K562 (cell line): ENCODE measurements at regions not wholly inside any gene's neighbourhood (a gene's known extent, or its start where the extent isn't known, plus 50 kb on each side); places are given as distances from the start of the nearest gene placed in this dataset.

ENCODE experiments used
- CHD4 ChIP-seq: fragments of 200-600 bp; sonication (generic); IDR thresholded peaks from 3 replicates; pipeline ENCODE4 v1.6.1; 2012; ENCODE audit warnings: low read depth, mild to moderate bottlenecking, mixed read lengths, low read length, inconsistent platforms; ENCODE audit not compliant: insufficient read depth, insufficient replicate concordance, poor library complexity, severe bottlenecking
- CTCF ChIP-seq, 3 experiments: IDR thresholded peaks in 2 of 3; conservative IDR thresholded peaks in 1 of 3; 2 replicates each; pipeline ENCODE4 v1.5.1; 2011 to 2012; ENCODE audit warnings: low read length in 3 of 3, mild to moderate bottlenecking in 3 of 3, control low read depth in 2 of 3, improper control_type of control experiment in 1 of 3, inconsistent platforms in 1 of 3, low read depth in 1 of 3, mixed read lengths in 1 of 3, moderate library complexity in 1 of 3; ENCODE audit not compliant: insufficient read depth in 2 of 3
- NR2C2 ChIP-seq, 2 experiments: fragments of 200-800 bp in 1 of 2; sonication (Bioruptor generic) in 1 of 2; sonication (generic) in 1 of 2; formaldehyde crosslinking in 1 of 2; IDR thresholded peaks; 2 replicates each; pipeline versions ENCODE4 v1.6.1 to v1.8.0; 2016 to 2022; ENCODE audit warnings: mild to moderate bottlenecking in 1 of 2, missing compliant biosample characterization in 1 of 2, missing genetic modification characterization in 1 of 2, missing genetic modification reagents in 1 of 2
- POLR2AphosphoS5 ChIP-seq: IDR thresholded peaks from 2 replicates; pipeline ENCODE4 v1.6.1; 2011; ENCODE audit warnings: mild to moderate bottlenecking, low read depth, low read length, moderate library complexity; ENCODE audit not compliant: control insufficient read depth, insufficient read depth
- PRPF4 ChIP-seq: fragments of 200-400 bp; formaldehyde crosslinking; IDR thresholded peaks from one replicate; pipeline ENCODE4 v1.6.1; 2017; ENCODE audit warnings: low read length, low read depth, mild to moderate bottlenecking; ENCODE audit not compliant: insufficient read depth, poor library complexity, severe bottlenecking
- RFX7 ChIP-seq: fragments of 250-450 bp; sonication (Bioruptor Pico); IDR thresholded peaks from 2 replicates; pipeline ENCODE4 v1.5.1; 2021; ENCODE audit warnings: mild to moderate bottlenecking
- SAP30 ChIP-seq: fragments of 200-600 bp; sonication (generic); IDR thresholded peaks from 2 replicates; pipeline ENCODE4 v1.6.1; 2012; ENCODE audit warnings: borderline replicate concordance, low read depth, mild to moderate bottlenecking, moderate library complexity, low read length, control low read depth, inconsistent platforms; ENCODE audit not compliant: insufficient read depth, poor library complexity, severe bottlenecking
- ZNF175 ChIP-seq: fragments of 200-800 bp; sonication (Bioruptor generic); IDR thresholded peaks from 2 replicates; pipeline ENCODE4 v1.6.1; 2016; ENCODE audit warnings: low read depth, mild to moderate bottlenecking, missing genetic modification characterization, missing compliant biosample characterization
- TF ChIP-seq, protein P1 (sequence below): fragments of 450-650 bp; formaldehyde crosslinking; IDR thresholded peaks from 2 replicates; pipeline ENCODE4 v1.4.0; 2022; ENCODE audit warnings: mild to moderate bottlenecking, moderate library complexity
- TF ChIP-seq, protein P2 (sequence below): fragments of 250-450 bp; sonication (Bioruptor Pico); IDR thresholded peaks from 2 replicates; pipeline ENCODE4 v1.8.0; 2021; ENCODE audit warnings: mild to moderate bottlenecking, moderate library complexity
- TF ChIP-seq, protein P3 (sequence below), 2 experiments: fragments of 450-650 bp; formaldehyde crosslinking in 1 of 2; IDR thresholded peaks; 2 replicates each; pipeline versions ENCODE4 v1.4.0 to v1.6.1; 2014 to 2020; ENCODE audit warnings: mild to moderate bottlenecking in 2 of 2, borderline replicate concordance in 1 of 2, low read depth in 1 of 2

GRCh38 chr13:72384186-72384823, 343.1 kb downstream of the MZT1 start:
- TF ChIP-seq, protein P1, sequence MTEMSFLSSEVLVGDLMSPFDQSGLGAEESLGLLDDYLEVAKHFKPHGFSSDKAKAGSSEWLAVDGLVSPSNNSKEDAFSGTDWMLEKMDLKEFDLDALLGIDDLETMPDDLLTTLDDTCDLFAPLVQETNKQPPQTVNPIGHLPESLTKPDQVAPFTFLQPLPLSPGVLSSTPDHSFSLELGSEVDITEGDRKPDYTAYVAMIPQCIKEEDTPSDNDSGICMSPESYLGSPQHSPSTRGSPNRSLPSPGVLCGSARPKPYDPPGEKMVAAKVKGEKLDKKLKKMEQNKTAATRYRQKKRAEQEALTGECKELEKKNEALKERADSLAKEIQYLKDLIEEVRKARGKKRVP (CRISPR knock-in tag): no peak
- TF ChIP-seq RFX7 (CRISPR knock-in tag): no peak
- TF ChIP-seq NR2C2 (CRISPR knock-in tag; IDR thresholded peaks at IDR 0.05): no peak
- no peak for TF ChIP-seq NR2C2 (tag; IDR thresholded peaks at IDR 0.05)
- TF ChIP-seq, protein P2, sequence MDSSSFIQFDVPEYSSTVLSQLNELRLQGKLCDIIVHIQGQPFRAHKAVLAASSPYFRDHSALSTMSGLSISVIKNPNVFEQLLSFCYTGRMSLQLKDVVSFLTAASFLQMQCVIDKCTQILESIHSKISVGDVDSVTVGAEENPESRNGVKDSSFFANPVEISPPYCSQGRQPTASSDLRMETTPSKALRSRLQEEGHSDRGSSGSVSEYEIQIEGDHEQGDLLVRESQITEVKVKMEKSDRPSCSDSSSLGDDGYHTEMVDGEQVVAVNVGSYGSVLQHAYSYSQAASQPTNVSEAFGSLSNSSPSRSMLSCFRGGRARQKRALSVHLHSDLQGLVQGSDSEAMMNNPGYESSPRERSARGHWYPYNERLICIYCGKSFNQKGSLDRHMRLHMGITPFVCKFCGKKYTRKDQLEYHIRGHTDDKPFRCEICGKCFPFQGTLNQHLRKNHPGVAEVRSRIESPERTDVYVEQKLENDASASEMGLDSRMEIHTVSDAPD: no peak
- TF ChIP-seq PRPF4: no peak
- no peak for TF ChIP-seq CHD4
- no peak for TF ChIP-seq SAP30
- TF ChIP-seq POLR2AphosphoS5: no peak
- TF ChIP-seq, protein P3, sequence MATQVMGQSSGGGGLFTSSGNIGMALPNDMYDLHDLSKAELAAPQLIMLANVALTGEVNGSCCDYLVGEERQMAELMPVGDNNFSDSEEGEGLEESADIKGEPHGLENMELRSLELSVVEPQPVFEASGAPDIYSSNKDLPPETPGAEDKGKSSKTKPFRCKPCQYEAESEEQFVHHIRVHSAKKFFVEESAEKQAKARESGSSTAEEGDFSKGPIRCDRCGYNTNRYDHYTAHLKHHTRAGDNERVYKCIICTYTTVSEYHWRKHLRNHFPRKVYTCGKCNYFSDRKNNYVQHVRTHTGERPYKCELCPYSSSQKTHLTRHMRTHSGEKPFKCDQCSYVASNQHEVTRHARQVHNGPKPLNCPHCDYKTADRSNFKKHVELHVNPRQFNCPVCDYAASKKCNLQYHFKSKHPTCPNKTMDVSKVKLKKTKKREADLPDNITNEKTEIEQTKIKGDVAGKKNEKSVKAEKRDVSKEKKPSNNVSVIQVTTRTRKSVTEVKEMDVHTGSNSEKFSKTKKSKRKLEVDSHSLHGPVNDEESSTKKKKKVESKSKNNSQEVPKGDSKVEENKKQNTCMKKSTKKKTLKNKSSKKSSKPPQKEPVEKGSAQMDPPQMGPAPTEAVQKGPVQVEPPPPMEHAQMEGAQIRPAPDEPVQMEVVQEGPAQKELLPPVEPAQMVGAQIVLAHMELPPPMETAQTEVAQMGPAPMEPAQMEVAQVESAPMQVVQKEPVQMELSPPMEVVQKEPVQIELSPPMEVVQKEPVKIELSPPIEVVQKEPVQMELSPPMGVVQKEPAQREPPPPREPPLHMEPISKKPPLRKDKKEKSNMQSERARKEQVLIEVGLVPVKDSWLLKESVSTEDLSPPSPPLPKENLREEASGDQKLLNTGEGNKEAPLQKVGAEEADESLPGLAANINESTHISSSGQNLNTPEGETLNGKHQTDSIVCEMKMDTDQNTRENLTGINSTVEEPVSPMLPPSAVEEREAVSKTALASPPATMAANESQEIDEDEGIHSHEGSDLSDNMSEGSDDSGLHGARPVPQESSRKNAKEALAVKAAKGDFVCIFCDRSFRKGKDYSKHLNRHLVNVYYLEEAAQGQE (IDR thresholded peaks at IDR 0.05; ENCODE audit: borderline replicate concordance): no peak
- TF ChIP-seq, protein P3 (CRISPR knock-in tag; IDR thresholded peaks at IDR 0.05; ENCODE audit: low read depth): no peak
- no peak for TF ChIP-seq ZNF175 (CRISPR knock-in tag)
- TF ChIP-seq CTCF (IDR thresholded peaks at IDR 0.05 in 2 of 3, conservative IDR thresholded peaks at IDR 0.05 in 1 of 3; ENCODE audit: insufficient read depth in 2 of 3, low read depth in 1 of 3, low read length in 3 of 3): no peak
